ENCODE measurements at regions not wholly inside any gene's neighbourhood (a gene's known extent, or its start where the extent isn't known, plus 50 kb on each side); places are given as distances from the start of the nearest gene placed in this dataset.

DNA sequence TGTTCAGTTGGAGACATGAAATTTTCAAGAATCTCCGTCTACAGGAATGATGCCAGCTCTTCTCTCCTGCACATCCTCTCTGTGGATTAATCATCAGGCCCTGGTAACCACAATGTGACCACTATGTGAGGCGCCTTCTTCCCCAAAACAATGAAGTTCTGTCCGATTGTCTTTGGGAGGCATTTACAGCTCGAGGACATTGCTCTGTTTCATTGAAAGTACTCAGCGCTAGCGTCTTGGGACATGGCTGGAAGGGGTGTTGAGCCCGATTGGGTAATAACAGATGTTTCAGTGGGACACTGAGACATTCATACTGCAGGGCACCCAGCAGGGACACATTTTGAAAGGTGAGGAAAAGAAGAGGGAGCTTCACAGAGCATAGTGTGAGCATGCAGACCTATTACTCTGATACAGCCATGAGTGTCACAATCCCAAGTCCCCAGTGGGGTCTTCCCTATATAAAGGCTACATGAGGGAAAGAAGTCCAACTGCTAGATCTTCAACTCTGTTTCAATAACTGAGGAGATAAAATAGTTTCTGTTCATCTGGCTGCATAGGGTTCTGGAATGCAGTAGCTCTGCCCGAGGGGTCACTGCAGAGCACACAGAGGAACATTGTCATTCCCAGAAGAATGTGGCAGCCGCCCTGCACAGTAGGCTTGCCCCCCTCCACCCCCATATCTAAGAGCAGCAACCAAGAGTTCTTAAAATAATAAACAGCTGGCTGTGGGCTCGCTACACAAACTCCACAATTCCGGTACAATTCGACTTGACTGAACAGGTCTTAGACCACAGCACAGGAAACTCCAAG, 237.3 kb downstream of the OSR1 start:
- TF ChIP-seq POLR2A (IDR thresholded peaks at IDR 0.05): no peak
- no peak for TF ChIP-seq CTCF (IDR thresholded peaks at IDR 0.05)
